Testis (tissue), 2 donors: ENCODE measurements at regions not wholly inside any gene's neighbourhood (a gene's known extent, or its start where the extent isn't known, plus 50 kb on each side); places are given as distances from the start of the nearest gene placed in this dataset.

Source experiments
- DNase-seq: peaks from one replicate; pipeline ENCODE4 v3.0.0-alpha.2; 2019
- H3K27ac ChIP-seq, 2 donors: fragments of 200-600 bp; sonication (generic); one replicate each; pipeline ENCODE4 v1.5.1; 2019
- H3K27me3 ChIP-seq: fragments of 200-600 bp; sonication (generic); one replicate; pipeline ENCODE4 v1.5.1; 2019
- H3K36me3 ChIP-seq: fragments of 200-600 bp; sonication (generic); one replicate; pipeline ENCODE4 v1.5.1; 2017; ENCODE audit warnings: low read depth; ENCODE audit errors: missing control alignments
- H3K4me1 ChIP-seq: fragments of 200-600 bp; sonication (generic); one replicate; pipeline ENCODE4 v1.5.1; 2019
- H3K4me3 ChIP-seq, 2 donors: fragments of 200-600 bp; sonication (generic); one replicate each; pipeline ENCODE4 v1.5.1; 2017 to 2019
- H3K9me3 ChIP-seq: fragments of 200-600 bp; sonication (generic); one replicate; pipeline ENCODE4 v1.5.1; 2017
- POLR2A ChIP-seq: fragments of 450-650 bp; IDR thresholded peaks from one replicate; pipeline ENCODE4 v1.6.1; 2017; ENCODE audit warnings: antibody characterized with exemption, mild to moderate bottlenecking, moderate library complexity
- WGBS, 2 donors: methylation state at CpG; one replicate each; pipeline ENCODE4 v1.1.5; 2018; 5-methylcytosine and 5-hydroxymethylcytosine counted together
- intact Hi-C: fragments of 100-400 bp; cut with DNase I; formaldehyde crosslinking; loops from one replicate; pipeline ENCODE4 v1.15.1; 2023; ENCODE audit warnings: low total_unique reads
- TF ChIP-seq, protein P1 (sequence below), 3 experiments: fragments of 450-650 bp in 2 of 3; fragments of 200-600 bp in 1 of 3; sonication (generic) in 1 of 3; IDR thresholded peaks; one replicate each; pipeline ENCODE4 v1.5.1; 2016 to 2019; ENCODE audit warnings: antibody characterized with exemption in 3 of 3, mild to moderate bottlenecking in 2 of 3, moderate library complexity in 1 of 3

DNA sequence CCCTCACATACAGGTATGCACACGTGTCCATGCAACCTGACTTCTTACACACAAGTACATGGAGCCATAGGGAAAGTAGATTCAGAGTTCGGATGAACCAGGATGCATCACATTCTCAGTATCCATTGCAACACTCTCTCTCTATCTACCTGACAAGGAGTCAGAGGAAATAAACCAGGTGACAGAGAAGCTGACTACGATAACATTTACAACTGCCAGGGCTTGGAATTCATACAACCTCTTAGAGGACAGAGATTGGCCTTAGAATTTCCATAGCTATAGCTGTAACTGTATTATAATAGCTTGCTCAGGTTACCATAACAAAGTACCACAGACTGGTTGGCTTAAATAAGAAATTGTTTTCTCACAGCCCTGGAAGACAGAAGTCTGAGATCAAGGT lies 116.9 kb upstream of the PALMD start:
- no peaks in the 10 kb centered on the region for H3K36me3 ChIP-seq
- H3K27ac ChIP-seq = no peak overlapping the region
- WGBS, 2 donors = 77 to 94% methylated on average over 3 of the region's 3 CpGs
- no peaks in the 10 kb centered on the region for H3K27me3 ChIP-seq
- no peaks in the 10 kb centered on the region for H3K9me3 ChIP-seq
- H3K4me1 ChIP-seq = no peaks in the 10 kb centered on the region
- no peak for DNase-seq
- intact Hi-C loops = no loop called here
- TF ChIP-seq, protein P1, sequence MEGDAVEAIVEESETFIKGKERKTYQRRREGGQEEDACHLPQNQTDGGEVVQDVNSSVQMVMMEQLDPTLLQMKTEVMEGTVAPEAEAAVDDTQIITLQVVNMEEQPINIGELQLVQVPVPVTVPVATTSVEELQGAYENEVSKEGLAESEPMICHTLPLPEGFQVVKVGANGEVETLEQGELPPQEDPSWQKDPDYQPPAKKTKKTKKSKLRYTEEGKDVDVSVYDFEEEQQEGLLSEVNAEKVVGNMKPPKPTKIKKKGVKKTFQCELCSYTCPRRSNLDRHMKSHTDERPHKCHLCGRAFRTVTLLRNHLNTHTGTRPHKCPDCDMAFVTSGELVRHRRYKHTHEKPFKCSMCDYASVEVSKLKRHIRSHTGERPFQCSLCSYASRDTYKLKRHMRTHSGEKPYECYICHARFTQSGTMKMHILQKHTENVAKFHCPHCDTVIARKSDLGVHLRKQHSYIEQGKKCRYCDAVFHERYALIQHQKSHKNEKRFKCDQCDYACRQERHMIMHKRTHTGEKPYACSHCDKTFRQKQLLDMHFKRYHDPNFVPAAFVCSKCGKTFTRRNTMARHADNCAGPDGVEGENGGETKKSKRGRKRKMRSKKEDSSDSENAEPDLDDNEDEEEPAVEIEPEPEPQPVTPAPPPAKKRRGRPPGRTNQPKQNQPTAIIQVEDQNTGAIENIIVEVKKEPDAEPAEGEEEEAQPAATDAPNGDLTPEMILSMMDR (IDR thresholded peaks at IDR 0.05) = no peak
- TF ChIP-seq POLR2A = no peak
- no peak overlapping the region for H3K4me3 ChIP-seq

DNA sequence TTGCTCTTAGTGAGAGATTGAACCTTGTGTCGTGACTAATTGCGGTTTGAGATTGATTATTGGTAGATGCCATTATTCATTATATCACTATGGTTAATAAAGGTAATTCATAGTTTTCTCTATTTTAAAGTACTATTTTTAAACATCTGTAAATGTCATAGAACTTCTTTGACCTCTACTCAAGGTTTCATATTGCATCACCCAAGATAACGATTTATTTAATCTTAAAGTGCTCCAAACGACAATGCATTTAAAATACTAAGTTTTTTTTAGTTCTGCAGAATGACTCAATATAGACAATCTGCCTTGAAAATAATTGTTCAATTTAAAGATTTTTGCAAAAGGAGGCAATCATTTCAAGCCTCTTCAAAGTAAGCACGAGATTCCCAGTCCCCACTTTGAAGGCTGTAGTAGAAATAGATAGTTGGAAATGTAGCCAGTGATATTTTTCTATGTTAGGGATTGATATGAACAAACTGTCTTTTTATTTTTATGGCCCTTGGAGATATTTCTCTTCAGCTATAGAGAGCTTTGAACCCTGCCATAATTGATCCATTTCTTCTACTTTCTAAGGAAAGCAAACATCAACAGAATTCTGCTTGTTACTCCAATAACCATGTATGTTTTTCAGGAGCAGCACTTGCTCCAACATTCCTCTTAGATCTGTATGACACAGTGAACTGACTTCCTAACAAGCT lies 114.2 kb upstream of the PALMD start:
- WGBS, 2 donors = 87 to 91% methylated on average over 5 of the region's 5 CpGs
- Histone ChIP-seq H3K4me1 (no peaks in the 10 kb centered on the region), H3K27me3 (no peaks in the 10 kb centered on the region), H3K9me3 (no peaks in the 10 kb centered on the region), H3K36me3 (no peaks in the 10 kb centered on the region), H3K4me3 (no peak overlapping the region), H3K27ac (no peak overlapping the region)
- intact Hi-C loops = no loop called here
- TF ChIP-seq, protein P1 (IDR thresholded peaks at IDR 0.05) = no peak
- TF ChIP-seq POLR2A = no peak
- DNase-seq = no peak

DNA sequence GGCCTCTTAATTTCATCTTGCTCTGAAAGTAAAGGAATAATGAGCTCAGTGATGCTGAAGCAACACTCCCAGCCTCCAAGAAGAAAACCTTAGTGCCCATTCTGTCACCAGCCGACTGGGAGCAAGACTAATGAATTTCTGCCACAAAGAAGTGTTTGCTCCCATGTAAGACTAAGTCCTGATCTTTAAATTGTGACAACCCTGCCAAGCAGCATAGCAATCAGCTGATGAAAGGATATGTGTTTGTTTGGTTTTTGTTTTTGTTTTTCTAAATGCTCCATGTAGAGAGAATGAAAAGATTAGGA lies 113.7 kb upstream of the PALMD start:
- H3K27ac ChIP-seq = no peak overlapping the region
- no peak for DNase-seq
- H3K9me3 ChIP-seq = no peaks in the 10 kb centered on the region
- WGBS, 2 donors = 73 to 84% methylated on average over 1 of the region's 1 CpG
- H3K27me3 ChIP-seq = no peaks in the 10 kb centered on the region
- H3K36me3 ChIP-seq = no peaks in the 10 kb centered on the region
- H3K4me1 ChIP-seq = no peaks in the 10 kb centered on the region
- no peak overlapping the region for H3K4me3 ChIP-seq
- TF ChIP-seq POLR2A = no peak
- TF ChIP-seq, protein P1 (IDR thresholded peaks at IDR 0.05) = no peak
- intact Hi-C loops = no loop called here

DNA sequence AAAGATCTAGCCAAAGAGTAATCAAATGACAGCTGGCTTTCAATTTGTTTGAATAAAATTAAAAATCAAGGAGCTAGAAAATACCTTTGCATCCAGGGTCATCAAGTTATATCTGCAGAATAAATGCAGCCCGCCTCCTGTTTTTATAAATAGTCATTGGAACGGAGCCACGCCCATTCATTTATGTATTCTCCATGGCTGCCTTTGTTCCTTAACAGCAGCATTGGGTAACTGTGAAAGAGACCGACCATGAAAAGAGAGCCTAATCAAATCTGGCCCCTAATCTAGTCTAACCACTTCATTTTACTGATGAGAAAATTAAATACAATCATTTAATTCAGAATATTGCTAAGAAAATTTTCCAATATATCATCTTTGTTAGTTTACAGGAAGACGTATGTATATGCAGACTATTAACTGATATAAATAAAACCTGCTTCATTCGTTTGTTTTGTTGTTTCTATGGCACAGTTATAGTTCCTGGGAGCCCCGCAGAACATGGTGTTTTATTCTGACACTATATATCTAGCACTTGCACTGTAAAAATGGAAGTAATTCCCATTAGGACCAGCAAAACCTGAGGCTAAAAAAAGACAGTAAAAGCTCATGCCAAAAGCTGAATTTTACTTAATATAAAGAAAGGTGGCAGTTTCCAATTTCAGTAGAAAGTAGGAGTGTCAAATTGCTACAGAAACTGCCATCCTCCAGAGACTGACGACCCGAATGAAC lies 111.8 kb upstream of the PALMD start:
- WGBS, 2 donors = 63 to 72% methylated on average over 9 of the region's 9 CpGs
- intact Hi-C loops = no loop called here
- Histone ChIP-seq H3K27ac (peak overlapping the region in 1 of 2 donors; percentile 22), H3K4me3 (no peak overlapping the region), H3K4me1 (no peaks in the 10 kb centered on the region), H3K36me3 (no peaks in the 10 kb centered on the region), H3K27me3 (no peaks in the 10 kb centered on the region), H3K9me3 (no peaks in the 10 kb centered on the region)
- TF ChIP-seq POLR2A = no peak
- TF ChIP-seq, protein P1 (IDR thresholded peaks at IDR 0.05) = no peak
- no peak for DNase-seq

- Histone ChIP-seq H3K27me3 (no peaks in the 10 kb centered on the region), H3K4me3 (no peak overlapping the region), H3K9me3 (no peaks in the 10 kb centered on the region), H3K27ac (peak overlapping the region in 1 of 2 donors; percentile 22), H3K4me1 (no peaks in the 10 kb centered on the region), H3K36me3 (no peaks in the 10 kb centered on the region)
- intact Hi-C loops = no loop called here
- 35 to 53% methylated on average over 1 of the region's 1 CpG for WGBS, 2 donors
- no peak for DNase-seq
- TF ChIP-seq, protein P1 (IDR thresholded peaks at IDR 0.05) = no peak
- TF ChIP-seq POLR2A = no peak
These were observed 111.3 kb upstream of the PALMD start for GRCh38 chr1:99534638-99534930.
